NCI-H2107 treated with DMSO at 0.1 percent for 48 hours (cell line): ENCODE measurements at regions not wholly inside any gene's neighbourhood (a gene's known extent, or its start where the extent isn't known, plus 50 kb on each side); places are given as distances from the start of the nearest gene placed in this dataset.

Source experiments
- DNase-seq: peaks from one replicate; lab custom pipeline; 2025; ENCODE audit not compliant: unreplicated experiment; lab: John Stamatoyannopoulos, UW

- DNase-seq: no peak
Measured at GRCh38 chr7:155999631-156000489, 187.6 kb upstream of the SHH start.

GRCh38 chr7:155998766-155999630 is 186.7 kb upstream of the SHH start:
- DNase-seq: no peak

GRCh38 chr7:155998328-155998691 is 186.0 kb upstream of the SHH start:
- no peak for DNase-seq

- no peak for DNase-seq
Measured at GRCh38 chr7:155997431-155998327, 185.4 kb upstream of the SHH start.

- DNase-seq: no peak
Measured at GRCh38 chr7:155996718-155997280, 184.5 kb upstream of the SHH start.

GRCh38 chr7:155995183-155995612 is 182.9 kb upstream of the SHH start:
- DNase-seq: no peak

GRCh38 chr7:155994279-155994811 is 182.1 kb upstream of the SHH start:
- no peak for DNase-seq

GRCh38 chr7:155993420-155994278 is 181.4 kb upstream of the SHH start:
- no peak for DNase-seq

- no peak for DNase-seq
Measured at GRCh38 chr7:155992974-155993373, 180.7 kb upstream of the SHH start.

GRCh38 chr7:155992538-155992937 is 180.3 kb upstream of the SHH start:
- no peak for DNase-seq

- DNase-seq: no peak
Measured at GRCh38 chr7:155992107-155992506, 179.8 kb upstream of the SHH start.

GRCh38 chr7:155991470-155991869 is 179.2 kb upstream of the SHH start:
- no peak for DNase-seq

GRCh38 chr7:155988416-155988815 is 176.2 kb upstream of the SHH start:
- DNase-seq: no peak

- no peak for DNase-seq
Measured at GRCh38 chr7:155987681-155988235, 175.5 kb upstream of the SHH start.

- no peak for DNase-seq
Measured at GRCh38 chr7:155986497-155987160, 174.4 kb upstream of the SHH start.

GRCh38 chr7:155985518-155986250 is 173.4 kb upstream of the SHH start:
- DNase-seq: no peak

GRCh38 chr7:155984609-155985405 is 172.5 kb upstream of the SHH start:
- no peak for DNase-seq
